ENCODE measurements at regions not wholly inside any gene's neighbourhood (a gene's known extent, or its start where the extent isn't known, plus 50 kb on each side); places are given as distances from the start of the nearest gene placed in this dataset.
"Not testable (repeated sequence)": the region's sequence is repeated elsewhere in the genome, so short reads cannot be mapped to it uniquely, and the experiment has no call there.

- DNase-seq (ENCODE audit: low read depth in 1 of 2, low spot score in 1 of 2): no peak
Measured at GRCh38 chr3:182392182-182392937, 400.9 kb upstream of the ATP11B start.

DNA sequence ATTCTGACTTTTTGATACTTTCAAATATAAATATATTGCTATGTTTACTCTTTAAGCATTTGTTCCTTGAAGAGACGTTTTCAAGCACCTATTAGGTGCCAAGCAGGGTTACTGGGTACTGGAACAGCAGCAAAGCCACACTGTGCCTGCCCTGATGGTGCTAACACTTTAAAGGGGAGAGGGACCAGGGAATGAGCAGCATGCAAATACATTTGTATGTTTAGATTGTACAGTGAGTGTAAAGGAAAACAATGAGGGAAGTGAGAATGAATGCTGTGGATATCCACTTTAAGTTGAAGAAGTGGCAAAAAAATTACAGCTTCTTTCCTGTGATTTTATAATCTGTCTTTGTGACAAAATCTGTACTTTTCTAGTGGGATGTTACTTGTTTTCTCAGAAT is 400.2 kb upstream of the ATP11B start:
- no peak for DNase-seq (ENCODE audit: low read depth in 1 of 2, low spot score in 1 of 2)

GRCh38 chr3:182393830-182394367 is 399.4 kb upstream of the ATP11B start:
- no peak for DNase-seq (ENCODE audit: low read depth in 1 of 2, low spot score in 1 of 2)

- DNase-seq (ENCODE audit: low read depth in 1 of 2, low spot score in 1 of 2): no peak
Measured at GRCh38 chr3:182397164-182397563, 396.1 kb upstream of the ATP11B start.

- DNase-seq (ENCODE audit: low read depth in 1 of 2, low spot score in 1 of 2): no peak
Measured at GRCh38 chr3:182399978-182400737, 393.1 kb upstream of the ATP11B start.

DNA sequence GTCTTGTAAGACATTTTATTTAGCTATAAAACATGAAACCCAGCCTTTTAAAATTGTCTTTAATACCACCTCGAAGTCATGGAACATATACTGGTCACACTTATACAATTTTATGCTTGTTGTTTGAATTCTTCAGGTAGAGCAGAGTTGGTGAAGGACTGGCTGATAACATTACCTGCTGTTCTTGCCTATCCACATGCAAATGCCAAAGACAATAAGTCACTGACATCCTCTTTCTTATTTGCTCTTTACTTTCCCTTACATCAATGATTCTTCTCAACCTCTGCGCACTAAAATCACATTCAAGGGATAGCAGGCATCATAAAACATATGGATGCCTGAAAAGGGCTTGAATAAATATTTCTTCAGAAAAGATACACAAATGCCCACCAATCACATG is 392.5 kb upstream of the ATP11B start:
- DNase-seq (ENCODE audit: low read depth in 1 of 2, low spot score in 1 of 2): no peak

DNA sequence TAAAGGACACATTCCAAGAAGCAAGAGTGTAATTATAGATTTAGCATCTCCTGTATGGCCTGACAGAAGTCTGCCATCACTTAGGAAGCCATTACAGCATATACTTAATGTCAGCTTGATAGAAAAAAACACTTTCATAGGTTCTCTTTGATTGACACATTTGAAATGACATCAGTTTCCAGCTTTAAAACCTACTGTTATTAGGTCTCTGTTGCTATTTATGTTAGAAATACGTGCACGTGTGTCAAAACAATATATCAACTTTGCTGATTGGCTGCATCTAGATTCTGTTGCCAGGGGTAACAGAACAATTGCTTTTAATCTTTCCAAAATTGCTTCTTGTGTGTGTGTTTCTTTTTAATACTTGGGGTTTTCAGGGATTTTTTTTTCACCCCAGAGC is 389.3 kb upstream of the ATP11B start:
- no peak for DNase-seq (ENCODE audit: low read depth in 1 of 2, low spot score in 1 of 2)

DNA sequence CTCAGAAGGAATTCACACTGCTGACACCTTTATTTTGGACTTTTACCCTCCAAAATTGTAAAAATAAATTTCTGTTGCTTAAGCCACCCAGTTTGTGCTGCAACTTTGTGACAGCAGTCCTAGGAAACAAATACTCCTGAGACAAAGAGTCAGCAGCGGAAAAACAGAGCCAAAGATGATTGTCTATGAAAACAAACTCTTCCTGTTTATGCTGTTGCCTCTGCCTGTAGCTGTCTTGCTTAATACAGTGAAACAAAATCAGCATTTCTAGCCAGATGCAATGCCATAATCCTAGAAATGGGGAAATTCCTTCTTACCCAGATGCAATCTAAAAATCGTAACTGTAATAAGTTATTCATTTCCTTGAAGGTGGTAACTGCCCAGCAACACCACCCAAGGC is 387.5 kb upstream of the ATP11B start:
- no peak for DNase-seq (ENCODE audit: low read depth in 1 of 2, low spot score in 1 of 2)

DNA sequence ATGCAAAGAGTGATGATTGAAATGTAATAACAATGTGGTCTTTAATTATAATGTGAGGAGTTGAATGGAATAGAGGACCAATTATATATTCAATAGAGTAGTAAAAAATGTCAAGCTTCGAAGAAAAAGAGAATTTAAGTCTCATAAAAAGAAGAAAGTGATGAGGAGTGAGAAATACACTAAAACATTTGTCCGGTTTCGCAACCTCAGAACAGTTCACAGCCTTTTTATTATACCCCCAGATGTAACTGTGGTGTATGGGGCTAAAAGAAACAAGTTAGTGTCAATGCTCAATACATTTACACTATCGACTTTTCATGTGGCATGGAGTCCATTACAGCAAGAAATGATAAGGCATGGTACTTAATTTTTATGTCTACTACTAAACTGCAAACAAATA is 386.5 kb upstream of the ATP11B start:
- DNase-seq (ENCODE audit: low read depth in 1 of 2, low spot score in 1 of 2): no peak

- DNase-seq (ENCODE audit: low read depth in 1 of 2, low spot score in 1 of 2): no peak
Measured at GRCh38 chr3:182410051-182410450, 383.3 kb upstream of the ATP11B start.

DNA sequence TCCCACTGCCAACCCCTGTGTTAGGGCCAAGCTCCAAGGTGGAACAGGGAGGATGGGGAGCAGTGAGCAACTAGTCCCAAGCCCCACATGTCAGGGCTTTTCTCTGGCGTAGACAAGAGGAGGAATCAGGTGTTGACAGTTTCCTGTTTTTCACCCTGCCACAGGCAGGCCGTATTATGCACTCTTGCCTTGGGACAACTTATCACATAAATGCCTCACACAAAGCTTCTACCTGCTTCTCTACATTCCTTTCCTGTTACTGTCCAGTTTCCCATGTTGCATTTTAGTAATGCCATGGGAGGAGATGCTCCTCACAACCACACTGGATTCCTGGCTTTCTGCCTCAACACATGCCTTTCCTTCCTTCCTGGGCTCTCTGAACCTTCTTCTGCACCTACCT is 381.2 kb upstream of the ATP11B start:
- DNase-seq (ENCODE audit: low read depth in 1 of 2, low spot score in 1 of 2): no peak

DNA sequence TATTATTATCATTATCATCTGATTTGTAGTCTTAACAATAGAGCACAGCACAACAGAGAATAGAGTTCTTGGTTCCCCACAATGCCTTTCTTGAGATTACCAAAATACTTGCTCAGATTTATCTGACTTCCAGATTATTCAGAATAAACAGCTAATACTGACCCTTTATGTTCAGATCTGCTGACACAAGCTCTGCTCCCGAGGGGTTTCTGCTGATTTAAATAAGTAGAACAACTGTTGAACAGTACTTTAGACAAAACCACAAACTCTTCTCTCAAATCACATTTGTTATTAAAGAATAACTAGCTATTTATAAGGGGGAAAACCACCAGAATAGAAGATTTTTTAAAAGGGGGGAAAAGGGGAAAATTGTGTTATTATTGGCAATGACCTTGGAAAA is 380.2 kb upstream of the ATP11B start:
- no peak for DNase-seq (ENCODE audit: low read depth in 1 of 2, low spot score in 1 of 2)

GRCh38 chr3:182413682-182414081 is 379.6 kb upstream of the ATP11B start:
- DNase-seq (ENCODE audit: low read depth in 1 of 2, low spot score in 1 of 2): no peak

- no peak for DNase-seq (ENCODE audit: low read depth in 1 of 2, low spot score in 1 of 2)
Measured at GRCh38 chr3:182414586-182414985, 378.7 kb upstream of the ATP11B start.

GRCh38 chr3:182420741-182421140 is 372.6 kb upstream of the ATP11B start:
- no peak for DNase-seq (ENCODE audit: low read depth in 1 of 2, low spot score in 1 of 2)

DNA sequence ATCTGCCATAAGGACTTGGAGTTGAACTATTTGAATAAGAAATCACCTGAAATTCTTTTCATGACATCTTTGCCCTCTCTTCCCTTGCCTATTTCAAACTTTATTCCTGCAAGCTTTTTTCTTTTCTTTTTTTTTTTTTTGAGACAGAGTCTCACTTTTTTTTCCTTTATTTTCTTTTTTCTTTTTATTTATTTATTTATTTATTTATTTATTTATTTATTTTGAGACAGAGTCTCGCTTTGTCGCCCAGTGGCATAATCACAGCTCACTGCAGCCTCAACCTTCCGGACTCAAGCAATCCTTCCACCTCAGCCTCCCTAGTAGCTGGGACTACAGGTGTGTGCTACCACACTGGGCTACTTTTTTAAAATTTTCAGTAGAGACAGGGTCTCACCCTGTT is 369.3 kb upstream of the ATP11B start:
- no peak for DNase-seq (ENCODE audit: low read depth in 1 of 2, low spot score in 1 of 2)

DNA sequence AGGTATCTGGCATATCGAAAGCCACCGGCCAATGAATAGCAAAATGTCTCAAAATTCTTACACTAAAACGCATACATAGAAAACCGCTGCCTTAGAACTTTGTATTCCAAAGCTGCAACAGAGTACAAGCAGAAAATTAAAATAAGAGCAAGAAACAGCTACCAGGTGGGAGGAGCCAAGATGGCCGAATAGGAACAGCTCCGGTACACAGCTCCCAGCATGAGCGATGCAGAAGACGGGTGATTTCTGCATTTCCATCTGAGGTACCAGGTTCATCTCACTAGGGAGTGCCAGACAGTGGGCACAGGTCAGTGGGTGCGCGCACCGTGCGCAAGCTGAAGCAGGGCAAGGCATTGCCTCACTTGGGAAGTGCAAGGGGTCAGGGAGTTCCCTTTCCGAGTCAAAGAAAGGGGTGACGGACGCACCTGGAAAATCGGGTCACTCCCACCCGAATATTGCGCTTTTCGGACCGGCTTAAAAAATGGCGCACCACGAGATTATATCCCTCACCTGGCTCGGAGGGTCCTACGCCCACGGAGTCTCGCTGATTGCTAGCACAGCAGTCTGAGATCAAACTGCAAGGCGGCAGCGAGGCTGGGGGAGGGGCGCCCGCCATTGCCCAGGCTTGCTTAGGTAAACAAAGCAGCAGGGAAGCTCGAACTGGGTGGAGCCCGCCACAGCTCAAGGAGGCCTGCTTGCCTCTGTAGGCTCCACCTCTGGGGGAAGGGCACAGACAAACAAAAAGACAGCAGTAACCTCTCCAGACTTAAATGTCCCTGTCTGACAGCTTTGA is 367.2 kb upstream of the ATP11B start:
- DNase-seq (ENCODE audit: low read depth in 1 of 2, low spot score in 1 of 2): not testable (repeated sequence)

GRCh38 chr3:182431972-182432371 is 361.3 kb upstream of the ATP11B start:
- DNase-seq (ENCODE audit: low read depth in 1 of 2, low spot score in 1 of 2): not testable (repeated sequence)

- DNase-seq (ENCODE audit: low read depth in 1 of 2, low spot score in 1 of 2): no peak
Measured at GRCh38 chr3:182435860-182436259, 357.4 kb upstream of the ATP11B start.

GRCh38 chr3:182436547-182436946 is 356.8 kb upstream of the ATP11B start:
- no peak for DNase-seq (ENCODE audit: low read depth in 1 of 2, low spot score in 1 of 2)

DNA sequence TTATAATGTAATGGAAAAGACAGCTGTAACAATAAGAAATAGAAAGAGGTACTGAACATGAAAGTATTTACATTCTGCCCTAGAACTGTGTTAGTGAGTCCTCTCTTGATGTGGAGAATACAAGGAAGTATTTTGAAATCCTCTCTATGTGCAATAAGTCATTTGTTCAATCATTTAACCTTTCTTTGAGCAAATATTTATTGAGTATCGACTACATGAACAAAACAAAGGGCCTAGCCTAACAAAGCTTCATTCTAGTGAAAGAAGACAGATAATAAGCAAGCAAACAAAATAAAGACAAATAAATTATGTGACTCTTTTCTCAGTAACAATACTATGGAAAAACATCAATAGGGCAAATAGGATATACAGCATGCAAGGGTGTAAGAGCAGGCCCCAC is 354.9 kb upstream of the ATP11B start:
- DNase-seq (ENCODE audit: low read depth in 1 of 2, low spot score in 1 of 2): no peak

GRCh38 chr3:182440101-182440500 is 353.2 kb upstream of the ATP11B start:
- no peak for DNase-seq (ENCODE audit: low read depth in 1 of 2, low spot score in 1 of 2)

Measured in activated CD4-positive, alpha-beta T cell treated with anti-CD3 and anti-CD28 coated beads, Interleukin-2, amount 50 U/mL, for 24 hours (primary cell).